IMR-90 (cell line): ENCODE measurements at regions not wholly inside any gene's neighbourhood (a gene's known extent, or its start where the extent isn't known, plus 50 kb on each side); places are given as distances from the start of the nearest gene placed in this dataset.
A peak's percentile ranks its signal among the peaks of the same experiment; 100 is the strongest.

Experiments
- ATAC-seq: fragments of 200-7000 bp; cut with Tn5 transposase; 2 replicates; pipeline ENCODE4 v1.9.1; 2020; ENCODE audit warnings: low read depth, mild to moderate bottlenecking, moderate library complexity
- BruUV-seq: library from RNA; stranded (reverse); fragments of 400-500 nt; replicated peaks from 2 replicates; lab custom pipeline; 2021; lab: Mats Ljungman, UMichigan
- CTCF ChIA-PET: fragments of 300-600 bp; formaldehyde crosslinking; extraction: SDS; loops from one replicate; lab custom pipeline; 2021; ENCODE audit warnings: antibody characterized with exemption; lab: Yijun Ruan, JAX
- POLR2A ChIA-PET: fragments of 300-600 bp; sonication (Branson Sonifier 250); formaldehyde crosslinking; loops from one replicate; lab custom pipeline; 2022; ENCODE audit warnings: antibody characterized with exemption; ENCODE audit not compliant: unreplicated experiment; lab: Charles Lee
- DNase-seq: peaks from one replicate; pipeline ENCODE4 v3.0.0; 2013
- H2AFZ ChIP-seq: replicated peaks from 2 replicates; pipeline ENCODE3; 2013; ENCODE audit warnings: low read length, mild to moderate bottlenecking; ENCODE audit not compliant: poor library complexity
- H2AK5ac ChIP-seq: 2 replicates; pipeline ENCODE4 v1.6.1; 2013; ENCODE audit warnings: low read depth, low read length, inconsistent platforms
- H2AK9ac ChIP-seq: replicated peaks from 2 replicates; pipeline ENCODE3; 2013; ENCODE audit warnings: mild to moderate bottlenecking, low read depth, low read length, moderate library complexity; ENCODE audit not compliant: poor library complexity
- H2BK120ac ChIP-seq: 2 replicates; pipeline ENCODE4 v1.6.1; 2013; ENCODE audit warnings: low read depth, low read length, inconsistent platforms
- H2BK15ac ChIP-seq: 3 replicates; pipeline ENCODE4 v1.6.1; 2013; ENCODE audit warnings: low read depth, low read length, inconsistent platforms
- H2BK20ac ChIP-seq: 2 replicates; pipeline ENCODE4 v1.6.1; 2013; ENCODE audit warnings: low read depth, mild to moderate bottlenecking, inconsistent platforms, low read length, moderate library complexity
- H2BK5ac ChIP-seq: 2 replicates; pipeline ENCODE4 v1.6.1; 2013; ENCODE audit warnings: mild to moderate bottlenecking, low read depth, low read length, inconsistent platforms; ENCODE audit not compliant: poor library complexity, severe bottlenecking
- H3K14ac ChIP-seq: replicated peaks from 2 replicates; pipeline ENCODE4 v1.6.1; 2013; ENCODE audit warnings: low read depth, low read length, inconsistent platforms
- H3K18ac ChIP-seq: 2 replicates; pipeline ENCODE4 v1.6.1; 2013; ENCODE audit warnings: low read depth, low read length, control low read depth
- H3K23ac ChIP-seq: 2 replicates; pipeline ENCODE4 v1.6.1; 2013; ENCODE audit warnings: low read depth, low read length, inconsistent platforms
- H3K27ac ChIP-seq: 2 replicates; pipeline ENCODE4 v1.5.1; 2013; ENCODE audit warnings: mild to moderate bottlenecking, control low read depth, low read length; ENCODE audit not compliant: insufficient read depth
- H3K27me3 ChIP-seq: 2 replicates; pipeline ENCODE4 v1.6.1; 2013; ENCODE audit warnings: low read length; ENCODE audit not compliant: control insufficient read depth, insufficient read depth
- H3K36me3 ChIP-seq: 2 replicates; pipeline ENCODE4 v1.6.1; 2013; ENCODE audit warnings: low read length, mixed read lengths; ENCODE audit not compliant: control insufficient read depth, insufficient read depth
- H3K4ac ChIP-seq: 2 replicates; pipeline ENCODE4 v1.6.1; 2013; ENCODE audit warnings: low read depth, low read length, inconsistent platforms
- H3K4me1 ChIP-seq: 2 replicates; pipeline ENCODE4 v1.6.1; 2013; ENCODE audit warnings: low read length, mixed read lengths; ENCODE audit not compliant: control insufficient read depth, insufficient read depth
- H3K4me2 ChIP-seq: 2 replicates; pipeline ENCODE4 v1.6.1; 2013; ENCODE audit warnings: low read depth, mild to moderate bottlenecking, control low read depth, low read length, moderate library complexity
- H3K4me3 ChIP-seq: 2 replicates; pipeline ENCODE4 v1.5.1; 2013; ENCODE audit warnings: low read depth, mild to moderate bottlenecking, control low read depth, low read length, moderate library complexity; ENCODE audit not compliant: insufficient read depth
- H3K56ac ChIP-seq: 2 replicates; pipeline ENCODE4 v1.6.1; 2013; ENCODE audit warnings: low read length, inconsistent platforms; ENCODE audit not compliant: insufficient read depth; ENCODE audit errors: extremely low read depth
- H3K79me1 ChIP-seq, 2 experiments: 2 replicates each; pipeline ENCODE4 v1.6.1; 2013; ENCODE audit warnings: low read length in 2 of 2, inconsistent platforms in 1 of 2, low read depth in 1 of 2
- H3K9ac ChIP-seq: 2 replicates; pipeline ENCODE4 v1.6.1; 2013; ENCODE audit warnings: low read depth, low read length, control low read depth
- H3K9me1 ChIP-seq: 2 replicates; pipeline ENCODE4 v1.6.1; 2013; ENCODE audit warnings: low read length, inconsistent platforms; ENCODE audit not compliant: insufficient read depth
- H3K9me3 ChIP-seq: 2 replicates; pipeline ENCODE4 v1.6.1; 2013; ENCODE audit warnings: low read length; ENCODE audit not compliant: control insufficient read depth, insufficient read depth
- H4K20me1 ChIP-seq: 2 replicates; pipeline ENCODE4 v1.6.1; 2013; ENCODE audit warnings: low read length, inconsistent platforms; ENCODE audit not compliant: insufficient read depth
- H4K5ac ChIP-seq: 2 replicates; pipeline ENCODE4 v1.6.1; 2013; ENCODE audit warnings: mild to moderate bottlenecking, low read depth, low read length, control low read depth
- H4K8ac ChIP-seq, 2 experiments: 2 replicates each; pipeline ENCODE4 v1.6.1; 2013; ENCODE audit warnings: low read depth in 2 of 2, low read length in 2 of 2, control low read depth in 1 of 2, inconsistent platforms in 1 of 2
- H4K91ac ChIP-seq: 2 replicates; pipeline ENCODE4 v1.6.1; 2013; ENCODE audit warnings: low read depth, low read length, inconsistent platforms; ENCODE audit not compliant: insufficient read depth
- ELK1 ChIP-seq: fragments of 150-350 bp; IDR thresholded peaks from 2 replicates; pipeline ENCODE4 v1.6.1; 2016; ENCODE audit warnings: low read depth, mild to moderate bottlenecking, low read length, moderate library complexity, borderline replicate concordance
- MAFK ChIP-seq: IDR thresholded peaks from 2 replicates; pipeline ENCODE4 v1.6.1; 2012; ENCODE audit warnings: low read depth, low read length, improper control_type of control experiment
- POLR2A ChIP-seq: IDR thresholded peaks from 2 replicates; pipeline ENCODE4 v1.6.1; 2012; ENCODE audit warnings: mild to moderate bottlenecking, low read depth, low read length
- RCOR1 ChIP-seq: IDR thresholded peaks from 2 replicates; pipeline ENCODE4 v1.6.1; 2012; ENCODE audit warnings: mild to moderate bottlenecking, low read length, improper control_type of control experiment; ENCODE audit not compliant: insufficient replicate concordance
- WGBS, 2 experiments: methylation state at CpG; one replicate each; pipeline versions ENCODE4 v1.1.5 to v1.1.7; 2013; ENCODE audit warnings: missing lambda C conversion rate in 2 of 2; ENCODE audit not compliant: insufficient read length in 1 of 2; ENCODE audit errors: extremely low coverage in 2 of 2; 5-methylcytosine and 5-hydroxymethylcytosine counted together
- dilution Hi-C: fragments of 300-500 bp; cut with HindIII; formaldehyde crosslinking; loops from one replicate; pipeline ENCODE4 v1.14.3; 2018; ENCODE audit warnings: low sequenced_read_pairs; ENCODE audit not compliant: unreplicated experiment
- in situ Hi-C: fragments of 300-500 bp; cut with MboI; formaldehyde crosslinking; loops from 3 replicates; pipeline ENCODE4 v1.14.3; 2019; ENCODE audit warnings: low sequenced_read_pairs, inconsistent platforms, mixed read lengths
- intact Hi-C: fragments of 100-400 bp; cut with micrococcal nuclease; formaldehyde crosslinking; loops from 2 replicates; pipeline ENCODE4 v1.10.0; 2022

GRCh38 chr5:2669259-2669658, 82.2 kb downstream of the IRX2 start:
- Histone ChIP-seq H2BK20ac (no peak overlapping the region), H4K5ac (no peak overlapping the region), H3K9me3 (peaks cover 41% of the 10 kb centered on the region), H2AK9ac (no peak overlapping the region), H4K91ac (no peak overlapping the region), H3K9me1 (no peaks in the 10 kb centered on the region), H3K4me2 (no peak overlapping the region), H3K4ac (no peak overlapping the region), H3K4me3 (no peak overlapping the region), H3K18ac (no peak overlapping the region), H2AK5ac (no peak overlapping the region), H3K23ac (no peak overlapping the region), H3K9ac (no peak overlapping the region), H3K36me3 (no peaks in the 10 kb centered on the region), H3K4me1 (no peaks in the 10 kb centered on the region), H2AFZ (no peak overlapping the region), H2BK15ac (no peak overlapping the region), H2BK120ac (no peak overlapping the region), H3K56ac (no peak overlapping the region), H4K8ac (no peak overlapping the region), H3K27ac (no peak overlapping the region), H2BK5ac (peak overlapping the region; percentile 70), H4K20me1 (no peaks in the 10 kb centered on the region), H3K79me1 (no peaks in the 10 kb centered on the region), H3K14ac (no peak overlapping the region), H3K27me3 (no peaks in the 10 kb centered on the region)
- in situ Hi-C loops (no loop called here), dilution Hi-C loops (no loop called here), intact Hi-C loops (no loop called here)
- TF ChIP-seq POLR2A = no peak
- no peak for TF ChIP-seq MAFK
- TF ChIP-seq ELK1 = no peak
- TF ChIP-seq RCOR1 = no peak
- POLR2A ChIA-PET = no interaction called here
- 66% methylated on average over 4 of the region's 4 CpGs; no CpG with 5 or more reads in 1 of the 2 experiments for whole genome bisulfite sequencing, 2 experiments
- no peak for ATAC-seq
- CTCF ChIA-PET = no interaction called here
- no TSS peak for BruUV-seq
- no peak for DNase-seq
